Activated CD8-positive, alpha-beta memory T cell treated with anti-CD3 and anti-CD28 coated beads, Interleukin-2, amount 50 U/mL, for 1 hour (primary cell): ENCODE measurements at regions not wholly inside any gene's neighbourhood (a gene's known extent, or its start where the extent isn't known, plus 50 kb on each side); places are given as distances from the start of the nearest gene placed in this dataset.
"Not testable (repeated sequence)": the region's sequence is repeated elsewhere in the genome, so short reads cannot be mapped to it uniquely, and the experiment has no call there.

ENCODE experiments used
- DNase-seq: peaks from one replicate; pipeline ENCODE4 v3.0.0-alpha.2; 2020; ENCODE audit errors: extremely low read depth

GRCh38 chr2:235217846-235218245, 266.0 kb downstream of the SH3BP4 start:
- no peak for DNase-seq

GRCh38 chr2:235218486-235218907, 266.7 kb downstream of the SH3BP4 start:
- DNase-seq, result no peak

GRCh38 chr2:235219048-235219447, 267.2 kb downstream of the SH3BP4 start:
- no peak for DNase-seq

- DNase-seq, result no peak
Measured at GRCh38 chr2:235220331-235220730, 268.5 kb downstream of the SH3BP4 start.

GRCh38 chr2:235223011-235223410, 270.8 kb upstream of the AGAP1 start:
- DNase-seq, result no peak

- DNase-seq, result no peak
Measured at GRCh38 chr2:235224410-235224809, 269.4 kb upstream of the AGAP1 start.

- no peak for DNase-seq
Measured at GRCh38 chr2:235225261-235225660, 268.6 kb upstream of the AGAP1 start.

GRCh38 chr2:235227590-235227989, 266.3 kb upstream of the AGAP1 start:
- DNase-seq, result no peak

- DNase-seq, result not testable (repeated sequence)
Measured at GRCh38 chr2:235228422-235228821, 265.4 kb upstream of the AGAP1 start.

GRCh38 chr2:235229236-235229635, 264.6 kb upstream of the AGAP1 start:
- no peak for DNase-seq

GRCh38 chr2:235230821-235231601, 262.8 kb upstream of the AGAP1 start:
- DNase-seq, result no peak

- DNase-seq, result no peak
Measured at GRCh38 chr2:235232449-235233433, 261.1 kb upstream of the AGAP1 start.

GRCh38 chr2:235234736-235235135, 259.1 kb upstream of the AGAP1 start:
- no peak for DNase-seq

GRCh38 chr2:235235977-235236767, 257.7 kb upstream of the AGAP1 start:
- no peak for DNase-seq

- no peak for DNase-seq
Measured at GRCh38 chr2:235238537-235238936, 255.3 kb upstream of the AGAP1 start.

- DNase-seq, result no peak
Measured at GRCh38 chr2:235240574-235240973, 253.3 kb upstream of the AGAP1 start.

- DNase-seq, result no peak
Measured at GRCh38 chr2:235244255-235245220, 249.3 kb upstream of the AGAP1 start.

- no peak for DNase-seq
Measured at GRCh38 chr2:235247001-235247400, 246.8 kb upstream of the AGAP1 start.

GRCh38 chr2:235255693-235256092, 238.2 kb upstream of the AGAP1 start:
- no peak for DNase-seq

GRCh38 chr2:235257590-235257989, 236.3 kb upstream of the AGAP1 start:
- no peak for DNase-seq

- DNase-seq, result no peak
Measured at GRCh38 chr2:235262750-235263149, 231.1 kb upstream of the AGAP1 start.
